Stimulated activated CD4-positive, alpha-beta T cell treated with anti-CD3 and anti-CD28 coated beads, TNF-alpha, amount 100 ng/mL, for 48 hours (primary cell): ENCODE measurements at regions not wholly inside any gene's neighbourhood (a gene's known extent, or its start where the extent isn't known, plus 50 kb on each side); places are given as distances from the start of the nearest gene placed in this dataset.

ENCODE experiments used
- DNase-seq, 3 donors: peaks; one replicate each; pipeline ENCODE4 v3.0.0-alpha.2; 2020; ENCODE audit warnings: low read depth in 3 of 3

- DNase-seq, result no peak
These were observed 122.8 kb upstream of the USP24 start for GRCh38 chr1:55337801-55338447.

GRCh38 chr1:55334797-55335196 is 119.6 kb upstream of the USP24 start:
- no peak for DNase-seq

- no peak for DNase-seq
These were observed 119.0 kb upstream of the USP24 start for GRCh38 chr1:55334160-55334559.

- no peak for DNase-seq
These were observed 118.3 kb upstream of the USP24 start for GRCh38 chr1:55333461-55333860.

- no peak for DNase-seq
These were observed 116.2 kb upstream of the USP24 start for GRCh38 chr1:55331351-55331750.

DNA sequence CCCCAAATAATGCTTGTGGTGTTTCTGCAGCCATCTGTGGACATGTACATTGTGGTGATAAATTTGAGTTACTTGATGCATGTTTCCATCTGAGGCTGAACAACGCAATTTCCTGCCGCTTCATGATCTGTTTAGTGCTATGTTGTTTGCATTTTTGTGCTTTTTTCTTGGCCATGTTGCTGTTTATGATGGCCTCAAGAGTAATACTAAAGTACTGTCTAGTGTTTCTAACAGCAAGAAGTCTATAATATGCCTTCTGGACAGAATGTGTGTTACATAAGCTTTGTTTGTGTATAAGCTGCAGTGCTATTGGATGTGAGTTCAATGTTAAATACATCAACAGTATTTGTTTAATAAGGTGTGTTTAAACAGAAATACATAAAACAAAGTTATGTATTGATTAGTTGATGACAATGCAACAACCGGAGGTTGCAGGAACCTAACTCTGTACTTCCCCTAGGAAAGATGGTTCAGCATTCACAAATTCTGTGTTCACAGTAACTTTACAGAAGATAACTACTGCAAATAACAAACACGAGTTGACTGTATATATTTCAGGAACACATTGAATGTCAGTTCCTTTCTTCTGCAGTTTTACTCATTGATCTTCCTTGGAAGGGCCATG is 114.8 kb upstream of the USP24 start:
- no peak for DNase-seq

DNA sequence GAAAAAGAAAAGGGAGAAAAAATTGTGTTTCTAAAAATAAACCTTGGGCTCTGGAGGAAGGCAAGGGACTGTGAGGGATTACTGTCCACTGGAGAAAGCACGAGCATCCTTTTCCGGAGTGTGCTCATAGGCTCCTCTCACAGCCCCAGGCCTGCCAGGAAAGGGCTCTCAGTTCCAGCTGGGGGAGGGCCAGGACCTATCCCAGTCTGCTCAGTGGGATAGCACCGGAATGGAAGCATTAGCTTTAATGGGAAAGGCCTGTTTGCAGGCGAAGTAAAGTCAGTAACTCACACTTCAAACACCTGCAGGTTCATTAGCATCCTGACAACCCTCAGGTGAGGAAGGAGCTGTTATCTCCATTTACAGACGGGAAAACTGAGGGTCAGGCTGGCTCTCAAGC is 113.9 kb upstream of the USP24 start:
- no peak for DNase-seq

GRCh38 chr1:55326496-55327243 is 111.5 kb upstream of the USP24 start:
- DNase-seq, result no peak

DNA sequence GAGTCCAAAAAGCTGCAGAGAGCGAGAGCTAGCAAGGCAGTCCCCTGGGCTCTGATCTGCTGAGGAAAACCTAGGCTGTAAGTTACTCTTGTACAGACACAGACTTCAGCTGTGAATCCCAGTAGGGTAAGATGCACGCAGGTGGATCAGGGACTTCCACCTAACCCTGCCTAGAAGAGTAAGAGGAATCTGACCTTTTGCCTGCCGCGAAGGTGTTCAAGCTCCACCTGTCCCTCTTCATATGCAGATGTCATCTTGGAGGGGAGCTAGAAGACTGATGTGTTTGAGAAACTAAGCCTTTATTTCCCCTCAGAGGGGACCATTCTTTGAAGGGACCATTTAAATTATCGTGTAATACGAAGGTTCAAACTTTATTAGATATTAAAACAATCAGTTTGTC is 108.6 kb upstream of the USP24 start:
- DNase-seq, result no peak

DNA sequence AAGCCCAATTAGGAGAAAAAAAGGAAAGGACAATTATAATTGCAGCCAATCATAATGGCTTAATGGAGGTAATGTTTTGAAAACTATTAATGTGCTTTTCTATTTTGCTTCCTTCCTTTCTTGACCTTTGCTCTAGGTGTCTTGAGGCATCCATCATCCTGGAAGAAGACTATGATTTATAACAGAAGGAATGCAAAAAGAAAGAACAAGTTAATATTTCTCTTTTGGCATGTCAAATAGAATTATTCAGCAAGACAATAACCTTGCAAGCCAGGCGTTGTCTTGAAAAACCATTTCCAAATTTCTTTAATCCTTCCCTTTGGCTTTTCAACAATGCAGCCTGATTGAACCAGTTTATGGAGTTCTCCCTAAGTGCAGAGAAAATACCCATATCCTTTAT is 107.7 kb upstream of the USP24 start:
- no peak for DNase-seq

DNA sequence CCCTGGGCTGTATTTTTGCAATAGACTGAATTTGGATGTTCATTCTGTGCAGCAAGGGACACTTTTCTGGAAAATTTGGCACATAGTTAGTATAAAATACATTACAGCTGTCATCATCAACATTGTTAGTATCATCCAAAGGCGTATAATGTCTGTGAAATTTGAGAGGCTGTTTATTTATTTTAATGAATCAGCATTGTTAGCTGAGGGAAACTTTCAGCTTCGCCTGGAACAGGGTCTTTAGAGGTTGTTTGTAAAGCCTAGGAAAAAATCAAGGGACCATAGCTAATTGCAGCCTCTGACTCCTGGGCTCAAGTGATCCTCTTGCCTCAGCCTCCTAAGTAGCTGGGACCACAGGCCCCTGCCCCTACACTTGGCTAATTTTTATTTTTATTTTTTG is 106.8 kb upstream of the USP24 start:
- no peak for DNase-seq

DNA sequence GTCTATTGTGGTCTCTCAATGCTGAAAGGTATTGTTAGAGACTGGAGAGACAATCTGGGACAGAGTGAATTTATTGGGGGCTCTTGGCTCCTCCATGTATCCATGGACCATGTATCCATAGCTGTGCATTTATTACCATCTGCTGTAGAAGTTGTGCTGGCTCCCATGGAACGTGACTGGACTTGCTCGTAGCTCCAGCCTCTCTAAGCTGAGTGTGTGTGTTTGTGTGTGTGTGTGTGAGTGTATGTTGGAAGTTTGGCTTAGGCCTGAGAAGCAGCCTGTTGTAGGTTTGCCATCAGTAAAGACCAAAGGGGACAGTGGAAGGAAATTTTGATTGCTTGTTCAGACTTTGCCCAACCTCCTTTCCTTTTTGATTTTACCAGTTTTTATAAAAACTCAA is 105.7 kb upstream of the USP24 start:
- DNase-seq, result no peak

GRCh38 chr1:55318116-55318817 is 103.1 kb upstream of the USP24 start:
- no peak for DNase-seq

GRCh38 chr1:55317673-55318072 is 102.5 kb upstream of the USP24 start:
- DNase-seq, result no peak

GRCh38 chr1:55316947-55317662 is 101.9 kb upstream of the USP24 start:
- DNase-seq, result no peak

DNA sequence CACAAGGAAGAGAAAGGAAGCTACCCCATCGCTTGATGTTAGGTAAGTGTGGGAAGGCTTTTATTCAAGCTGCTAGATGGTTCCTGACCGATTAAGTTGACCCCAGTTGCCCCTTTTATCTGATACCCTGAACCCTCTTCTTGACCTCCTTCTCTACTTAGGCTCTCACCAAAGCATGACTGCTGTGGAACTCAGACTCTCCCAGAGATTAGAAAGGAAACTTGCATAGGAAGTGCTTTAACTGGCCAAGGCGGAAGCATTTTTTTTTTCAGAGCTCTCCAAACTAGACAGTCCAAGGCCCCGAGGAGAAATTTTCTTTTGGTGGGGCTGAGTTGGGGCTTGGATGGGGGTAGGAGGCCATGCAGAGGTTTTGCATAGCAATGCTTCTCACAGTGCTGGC is 101.3 kb upstream of the USP24 start:
- no peak for DNase-seq

GRCh38 chr1:55315552-55315951 is 100.4 kb upstream of the USP24 start:
- no peak for DNase-seq

GRCh38 chr1:55314740-55315139 is 99.6 kb upstream of the USP24 start:
- DNase-seq, result no peak

DNA sequence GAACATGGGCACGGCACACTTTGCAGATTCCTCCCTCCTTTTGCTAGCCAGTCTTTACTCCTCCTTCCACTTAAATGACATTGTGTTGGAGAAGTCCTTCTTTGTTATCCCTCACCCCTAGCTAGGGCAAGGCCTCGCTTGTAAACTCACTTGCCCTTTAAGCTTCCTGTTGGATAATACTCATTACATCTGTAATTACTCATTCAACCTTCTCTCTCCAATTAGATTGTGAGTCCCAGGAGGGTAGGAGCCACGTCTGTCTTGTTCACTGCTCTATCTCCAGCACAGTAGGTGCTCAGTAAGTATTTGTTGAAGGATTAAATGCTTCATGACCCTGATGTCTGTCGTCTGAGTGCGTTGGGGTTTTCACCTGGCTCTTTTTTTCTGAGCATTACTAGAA is 98.7 kb upstream of the USP24 start:
- DNase-seq, result no peak

DNA sequence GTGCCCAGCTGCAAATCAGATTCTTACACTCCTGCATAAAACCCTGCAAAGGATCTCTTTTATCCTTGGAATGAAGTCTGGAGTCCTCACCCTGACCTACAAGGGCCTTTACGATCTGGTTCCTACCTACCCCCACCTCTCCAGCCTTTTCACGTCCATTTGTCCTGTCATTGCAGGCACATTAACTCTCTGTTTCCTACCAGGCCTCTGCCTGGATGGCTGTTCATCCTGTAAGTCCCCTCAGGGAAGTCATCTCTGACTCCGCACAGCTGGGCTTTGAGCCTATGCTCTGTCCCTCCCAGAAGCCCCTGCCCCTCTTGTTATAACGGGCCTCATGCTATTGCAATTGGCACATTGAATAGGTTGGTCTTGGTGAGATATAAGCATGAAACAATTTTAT is 96.8 kb upstream of the USP24 start:
- no peak for DNase-seq

- DNase-seq, result no peak
These were observed 96.0 kb upstream of the USP24 start for GRCh38 chr1:55311057-55311641.
